ENCODE measurements at regions not wholly inside any gene's neighbourhood (a gene's known extent, or its start where the extent isn't known, plus 50 kb on each side); places are given as distances from the start of the nearest gene placed in this dataset.
"Not testable (repeated sequence)": the region's sequence is repeated elsewhere in the genome, so short reads cannot be mapped to it uniquely, and the experiment has no call there.

GRCh38 chr10:76815505-76815904 lies 822.1 kb downstream of the KCNMA1 start:
- H3K36me3 Mint-ChIP-seq = peaks cover 18% of the 10 kb centered on the region
- CTCF ChIA-PET = interaction anchor here (0.9 kb wide), 1 partner anchor 168 kb away, joined by 4 read pairs; no protein-coding TSS in a partner anchor
- H3K4me1 Mint-ChIP-seq; DNase-seq (ENCODE audit: low spot score); H3K4me3 Mint-ChIP-seq; H3K27me3 Mint-ChIP-seq (ENCODE audit: low read depth); POLR2A ChIA-PET; ATAC-seq; H3K27ac Mint-ChIP-seq: not testable (repeated sequence)
- peaks cover 43% of the 10 kb centered on the region for H3K9me3 Mint-ChIP-seq

- ATAC-seq (no peak), DNase-seq (ENCODE audit: low spot score) (no peak)
- peaks cover 3% of the 10 kb centered on the region; the same call in 1 of the 2 replicates for H3K4me1 Mint-ChIP-seq
- peaks cover 11% of the 10 kb centered on the region for H3K36me3 Mint-ChIP-seq
- H3K27ac Mint-ChIP-seq = no peak overlapping the region
- POLR2A ChIA-PET = no interaction called here
- no peaks in the 10 kb centered on the region; the same call in 1 of the 2 replicates for H3K27me3 Mint-ChIP-seq (ENCODE audit: low read depth)
- CTCF ChIA-PET = no interaction called here
- peaks cover 30% of the 10 kb centered on the region for H3K9me3 Mint-ChIP-seq
- TF ChIP-seq ATF3 (CRISPR knock-in tag; conservative IDR thresholded peaks at IDR 0.05) = no peak
- no peak for TF ChIP-seq E2F4 (CRISPR knock-in tag; IDR thresholded peaks at IDR 0.05; ENCODE audit: borderline replicate concordance, low read depth)
- no peak for TF ChIP-seq ZMAT4 (CRISPR knock-in tag; IDR thresholded peaks at IDR 0.05)
- TF ChIP-seq PREB (CRISPR knock-in tag; IDR thresholded peaks at IDR 0.05; ENCODE audit: borderline replicate concordance) = no peak
- TF ChIP-seq GRHL2 (CRISPR knock-in tag; IDR thresholded peaks at IDR 0.05; ENCODE audit: insufficient replicate concordance, severe bottlenecking) = no peak
- H3K4me3 Mint-ChIP-seq = no peak overlapping the region
Observed at GRCh38 chr10:76811430-76811829, 826.2 kb downstream of the KCNMA1 start.

- Mint-ChIP-seq H3K4me1 (no peaks in the 10 kb centered on the region), H3K27me3 (ENCODE audit: low read depth) (no peaks in the 10 kb centered on the region; the same call in 1 of the 2 replicates), H3K36me3 (peaks cover 8% of the 10 kb centered on the region; the same call in 1 of the 2 replicates), H3K27ac (no peak overlapping the region), H3K9me3 (peaks cover 38% of the 10 kb centered on the region), H3K4me3 (no peak overlapping the region)
- ChIA-PET POLR2A (no interaction called here), CTCF (no interaction called here)
- TF ChIP-seq USF1 (CRISPR knock-in tag; IDR thresholded peaks at IDR 0.05) = no peak
- TF ChIP-seq E2F4 (CRISPR knock-in tag; IDR thresholded peaks at IDR 0.05; ENCODE audit: borderline replicate concordance, low read depth) = no peak
- DNase-seq (ENCODE audit: low spot score) (no peak), ATAC-seq (no peak)
Observed at GRCh38 chr10:76788452-76788811, 849.2 kb downstream of the KCNMA1 start.

- H3K27ac Mint-ChIP-seq = no peak overlapping the region
- CTCF ChIA-PET = no interaction called here
- TF ChIP-seq ZNF416 (CRISPR knock-in tag; IDR thresholded peaks at IDR 0.05) = no peak
- no peak for TF ChIP-seq GABPB1 (CRISPR knock-in tag; IDR thresholded peaks at IDR 0.05)
- no peak for TF ChIP-seq FOXP4 (CRISPR knock-in tag; IDR thresholded peaks at IDR 0.05)
- no peak for TF ChIP-seq ZNF671 (CRISPR knock-in tag; IDR thresholded peaks at IDR 0.05)
Observed at GRCh38 chr10:76787746-76788451, 849.7 kb downstream of the KCNMA1 start.

More at GRCh38 chr10:76787746-76788451, 849.7 kb downstream of the KCNMA1 start:
- no peak for DNase-seq (ENCODE audit: low spot score)
- Mint-ChIP-seq H3K4me1 (no peaks in the 10 kb centered on the region), H3K27me3 (ENCODE audit: low read depth) (no peaks in the 10 kb centered on the region; the same call in 1 of the 2 replicates), H3K36me3 (peaks cover 11% of the 10 kb centered on the region), H3K4me3 (no peak overlapping the region), H3K9me3 (peaks cover 41% of the 10 kb centered on the region)
- ATAC-seq = no peak
- POLR2A ChIA-PET = no interaction called here

All from WTC11 (cell line).